Transverse colon (tissue), 3 donors: ENCODE measurements at regions not wholly inside any gene's neighbourhood (a gene's known extent, or its start where the extent isn't known, plus 50 kb on each side); places are given as distances from the start of the nearest gene placed in this dataset.

ENCODE experiments used
- CTCF ChIP-seq, 5 experiments: fragments of 200-600 bp in 3 of 5; fragments of 450-650 bp in 2 of 5; sonication (generic) in 3 of 5; IDR thresholded peaks; 1 replicate in 2 of 5; 2 replicates in 3 of 5; pipeline ENCODE4 v1.5.1; 2016 to 2017; ENCODE audit warnings: antibody characterized with exemption in 5 of 5, inconsistent platforms in 3 of 5, mild to moderate bottlenecking in 2 of 5, moderate library complexity in 1 of 5
- EP300 ChIP-seq: sonication (generic); formaldehyde crosslinking; IDR thresholded peaks from one replicate; pipeline ENCODE4 v1.6.1; 2017; ENCODE audit warnings: antibody characterized with exemption, low read depth
- POLR2A ChIP-seq: fragments of 450-650 bp; IDR thresholded peaks from one replicate; pipeline ENCODE4 v1.6.1; 2016; ENCODE audit warnings: antibody characterized with exemption, mild to moderate bottlenecking, moderate library complexity

- TF ChIP-seq EP300 (no peak), CTCF (IDR thresholded peaks at IDR 0.05) (no peak), POLR2A (no peak)
Observed at GRCh38 chr6:40959781-40960327, 79.2 kb downstream of the UNC5CL start.
